Common myeloid progenitor, CD34-positive (primary cell): ENCODE measurements at regions not wholly inside any gene's neighbourhood (a gene's known extent, or its start where the extent isn't known, plus 50 kb on each side); places are given as distances from the start of the nearest gene placed in this dataset.

Experiments used
- CTCF ChIA-PET: fragments of 350-600 bp; sonication (Branson Sonifier 250); formaldehyde crosslinking; loops from one replicate; lab custom pipeline; 2021; ENCODE audit warnings: antibody characterized with exemption; lab: Charles Lee
- POLR2A ChIA-PET: fragments of 350-600 bp; sonication (Branson Sonifier 250); formaldehyde crosslinking; loops from one replicate; lab custom pipeline; 2021; ENCODE audit warnings: antibody characterized with exemption; lab: Charles Lee
- DNase-seq, 3 donors: peaks; one replicate each; pipeline versions ENCODE4 v3.0.0 to v3.0.0-alpha.2; 2013
- H3K27ac ChIP-seq, 2 experiments: 1 replicate in 1 of 2; 2 replicates in 1 of 2; pipeline ENCODE4 v1.7.0; 2013; ENCODE audit warnings: inconsistent platforms in 2 of 2, low read length in 2 of 2, mild to moderate bottlenecking in 2 of 2, low read depth in 1 of 2, moderate library complexity in 1 of 2; ENCODE audit not compliant: severe bottlenecking in 2 of 2, insufficient read depth in 1 of 2, poor library complexity in 1 of 2
- H3K27me3 ChIP-seq, 5 experiments: replicated peaks in 2 of 5; 1 replicate in 3 of 5; 2 replicates in 2 of 5; pipeline versions ENCODE4 v1.6.1 to v1.7.0; 2013; ENCODE audit warnings: low read length in 4 of 5, mild to moderate bottlenecking in 2 of 5, moderate library complexity in 2 of 5, inconsistent platforms in 1 of 5; ENCODE audit not compliant: insufficient read depth in 5 of 5, control insufficient read depth in 4 of 5
- H3K36me3 ChIP-seq, 4 experiments: 1 replicate in 2 of 4; 2 replicates in 2 of 4; pipeline versions ENCODE4 v1.6.1 to v1.7.0; 2013; ENCODE audit warnings: low read length in 3 of 4, control low read depth in 1 of 4, mild to moderate bottlenecking in 1 of 4; ENCODE audit not compliant: control insufficient read depth in 4 of 4, insufficient read depth in 4 of 4
- H3K4me1 ChIP-seq, 4 experiments: 1 replicate in 3 of 4; 2 replicates in 1 of 4; pipeline versions ENCODE4 v1.6.1 to v1.7.1; 2013; ENCODE audit warnings: low read length in 3 of 4, mild to moderate bottlenecking in 3 of 4, control low read depth in 1 of 4, inconsistent platforms in 1 of 4, moderate library complexity in 1 of 4; ENCODE audit not compliant: control insufficient read depth in 4 of 4, insufficient read depth in 4 of 4; ENCODE audit errors: control extremely low read depth in 1 of 4
- H3K4me3 ChIP-seq, 7 experiments: 1 replicate in 4 of 7; 2 replicates in 3 of 7; pipeline versions ENCODE4 v1.5.1 to v1.7.0; 2013; ENCODE audit warnings: mild to moderate bottlenecking in 7 of 7, low read length in 6 of 7, moderate library complexity in 6 of 7, inconsistent platforms in 2 of 7, low read depth in 2 of 7, control low read depth in 1 of 7; ENCODE audit not compliant: insufficient read depth in 4 of 7, control insufficient read depth in 1 of 7; ENCODE audit errors: extremely low read depth in 1 of 7
- H3K9me3 ChIP-seq, 5 experiments: 1 replicate in 4 of 5; 2 replicates in 1 of 5; pipeline versions ENCODE4 v1.6.1 to v1.7.1; 2013; ENCODE audit warnings: low read length in 4 of 5, mild to moderate bottlenecking in 2 of 5, inconsistent platforms in 1 of 5, low read depth in 1 of 5, moderate library complexity in 1 of 5; ENCODE audit not compliant: control insufficient read depth in 4 of 5, insufficient read depth in 2 of 5; ENCODE audit errors: control extremely low read depth in 1 of 5
- WGBS: methylation state at CpG from one replicate; pipeline ENCODE4 v1.1.5; 2013; ENCODE audit not compliant: insufficient coverage; 5-methylcytosine and 5-hydroxymethylcytosine counted together

GRCh38 chr20:19867940-19868371 lies 109.9 kb downstream of the RIN2 start:
- H3K4me3 ChIP-seq, result no peak overlapping the region
- ChIA-PET CTCF (no interaction called here), POLR2A (interaction anchor here (0.6 kb wide), 1 partner anchor 600 kb away, joined by 5 read pairs; no protein-coding TSS in a partner anchor)
- peaks cover 0 to 6% (median 1%) of the 10 kb centered on the region in 4 experiments for H3K36me3 ChIP-seq
- H3K27ac ChIP-seq, result no peak overlapping the region
- H3K4me1 ChIP-seq, result peaks cover 0 to 21% (median 12%) of the 10 kb centered on the region in 4 experiments
- 40% methylated on average over 12 of the region's 13 CpGs for WGBS
- no peaks in the 10 kb centered on the region for H3K27me3 ChIP-seq
- peak; percentile 25 to 58 (median 44) for DNase-seq
- peaks cover 0 to 5% (median 3%) of the 10 kb centered on the region in 5 experiments for H3K9me3 ChIP-seq

DNA sequence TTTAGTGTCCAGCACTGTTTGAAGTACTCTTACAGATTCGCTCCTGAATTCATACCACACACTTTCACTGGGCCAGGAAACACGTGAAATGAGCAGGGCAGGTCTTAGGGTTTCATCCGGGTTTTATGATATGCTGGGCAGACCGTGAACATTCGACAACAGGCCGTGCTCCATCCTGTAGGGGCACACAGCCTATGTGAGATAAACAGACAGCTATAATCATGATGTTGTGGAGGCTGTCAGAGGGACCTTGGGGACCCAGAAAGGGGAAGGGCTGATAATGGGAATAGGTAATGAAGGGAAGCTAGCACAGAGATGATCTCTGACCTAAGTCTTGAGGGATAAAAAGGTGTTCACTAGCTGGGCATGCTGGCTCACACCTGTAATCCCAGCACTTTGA lies 110.4 kb downstream of the RIN2 start:
- H3K27me3 ChIP-seq, result no peaks in the 10 kb centered on the region
- WGBS, result 61% methylated on average over 4 of the region's 6 CpGs
- H3K4me3 ChIP-seq, result no peak overlapping the region
- POLR2A ChIA-PET, result no interaction called here
- no peak overlapping the region for H3K27ac ChIP-seq
- CTCF ChIA-PET, result no interaction called here
- peaks cover 0 to 8% (median 1%) of the 10 kb centered on the region in 4 experiments for H3K36me3 ChIP-seq
- H3K9me3 ChIP-seq, result peaks cover 0 to 9% (median 5%) of the 10 kb centered on the region in 5 experiments
- DNase-seq, result peak in 2 of 3 donors; percentile 18 to 43
- peaks cover 0 to 21% (median 12%) of the 10 kb centered on the region in 4 experiments for H3K4me1 ChIP-seq

DNA sequence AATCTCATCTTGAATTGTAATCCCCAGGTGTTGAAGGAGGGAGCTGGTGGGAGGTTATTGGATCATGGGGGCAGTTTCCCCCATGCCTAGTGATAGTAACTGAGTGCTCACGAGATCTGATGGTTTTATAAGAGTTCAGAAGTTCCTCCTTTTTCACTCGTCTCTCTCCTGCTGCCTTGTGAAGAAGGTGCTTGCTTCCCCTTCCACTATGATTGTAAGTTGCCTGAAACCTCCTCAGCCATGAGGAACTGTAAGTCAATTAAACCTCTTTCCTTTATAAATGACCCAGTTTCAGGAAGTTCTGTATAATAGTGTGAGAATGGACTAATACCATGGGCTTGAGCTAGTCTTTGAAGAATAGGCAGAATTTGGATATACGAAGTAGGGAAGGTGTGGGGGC lies 113.9 kb downstream of the RIN2 start:
- Histone ChIP-seq H3K27me3 (no peaks in the 10 kb centered on the region), H3K27ac (no peak overlapping the region), H3K36me3 (peaks cover 0 to 8% (median 1%) of the 10 kb centered on the region in 4 experiments), H3K9me3 (peaks cover 0 to 20% (median 7%) of the 10 kb centered on the region in 5 experiments), H3K4me1 (peaks cover 0 to 24% (median 17%) of the 10 kb centered on the region in 4 experiments), H3K4me3 (no peak overlapping the region)
- POLR2A ChIA-PET, result no interaction called here
- CTCF ChIA-PET, result interaction anchor here (1.0 kb wide), 1 partner anchor 12 kb away, joined by 3 read pairs; no protein-coding TSS in a partner anchor
- DNase-seq, result no peak
- 90% methylated on average over 2 of the region's 3 CpGs for WGBS

GRCh38 chr20:19874040-19874727 lies 116.1 kb downstream of the RIN2 start:
- Histone ChIP-seq H3K9me3 (peaks cover 0 to 20% (median 7%) of the 10 kb centered on the region in 5 experiments), H3K27me3 (no peaks in the 10 kb centered on the region), H3K4me1 (peaks cover 0 to 10% (median 9%) of the 10 kb centered on the region in 4 experiments), H3K36me3 (peaks cover 0 to 8% (median 1%) of the 10 kb centered on the region in 4 experiments), H3K4me3 (no peak overlapping the region), H3K27ac (no peak overlapping the region)
- whole genome bisulfite sequencing, result 93% methylated on average over 2 of the region's 2 CpGs
- CTCF ChIA-PET, result no interaction called here
- DNase-seq, result no peak
- POLR2A ChIA-PET, result no interaction called here

- Histone ChIP-seq H3K9me3 (peaks cover 0 to 20% (median 7%) of the 10 kb centered on the region in 5 experiments), H3K27ac (peak overlapping the region; percentile 35 to 61), H3K4me3 (peak overlapping the region in 5 of 7 experiments; percentile 3 to 65 (median 48)), H3K36me3 (peaks cover 0 to 8% (median 1%) of the 10 kb centered on the region in 4 experiments), H3K4me1 (peaks cover 0 to 10% (median 9%) of the 10 kb centered on the region in 4 experiments), H3K27me3 (no peaks in the 10 kb centered on the region)
- POLR2A ChIA-PET, result no interaction called here
- peak in 2 of 3 donors; percentile 38 for DNase-seq
- 26% methylated on average over 10 of the region's 11 CpGs for WGBS
- CTCF ChIA-PET, result no interaction called here
These were observed 117.5 kb downstream of the RIN2 start for GRCh38 chr20:19875376-19876221.

GRCh38 chr20:19876828-19877460 lies 118.9 kb downstream of the RIN2 start:
- DNase-seq, result no peak
- 96% methylated on average over 4 of the region's 5 CpGs for WGBS
- peaks cover 0 to 20% (median 5%) of the 10 kb centered on the region in 5 experiments for H3K9me3 ChIP-seq
- no peak overlapping the region for H3K27ac ChIP-seq
- POLR2A ChIA-PET, result no interaction called here
- H3K4me3 ChIP-seq, result no peak overlapping the region
- H3K36me3 ChIP-seq, result peaks cover 0 to 3% (median 1%) of the 10 kb centered on the region in 4 experiments
- H3K4me1 ChIP-seq, result peaks cover 0 to 10% (median 9%) of the 10 kb centered on the region in 4 experiments
- H3K27me3 ChIP-seq, result no peaks in the 10 kb centered on the region
- CTCF ChIA-PET, result interaction anchor here (1.0 kb wide), 1 partner anchor 29 kb away, joined by 3 read pairs; no protein-coding TSS in a partner anchor
